ENCODE measurements at regions not wholly inside any gene's neighbourhood (a gene's known extent, or its start where the extent isn't known, plus 50 kb on each side); places are given as distances from the start of the nearest gene placed in this dataset.
"Not testable (repeated sequence)": the region's sequence is repeated elsewhere in the genome, so short reads cannot be mapped to it uniquely, and the experiment has no call there.

GRCh38 chr1:189620471-189620870, 857.2 kb downstream of the BRINP3 start:
- no peak overlapping the region for H3K27ac Mint-ChIP-seq
- TF ChIP-seq, protein P1, sequence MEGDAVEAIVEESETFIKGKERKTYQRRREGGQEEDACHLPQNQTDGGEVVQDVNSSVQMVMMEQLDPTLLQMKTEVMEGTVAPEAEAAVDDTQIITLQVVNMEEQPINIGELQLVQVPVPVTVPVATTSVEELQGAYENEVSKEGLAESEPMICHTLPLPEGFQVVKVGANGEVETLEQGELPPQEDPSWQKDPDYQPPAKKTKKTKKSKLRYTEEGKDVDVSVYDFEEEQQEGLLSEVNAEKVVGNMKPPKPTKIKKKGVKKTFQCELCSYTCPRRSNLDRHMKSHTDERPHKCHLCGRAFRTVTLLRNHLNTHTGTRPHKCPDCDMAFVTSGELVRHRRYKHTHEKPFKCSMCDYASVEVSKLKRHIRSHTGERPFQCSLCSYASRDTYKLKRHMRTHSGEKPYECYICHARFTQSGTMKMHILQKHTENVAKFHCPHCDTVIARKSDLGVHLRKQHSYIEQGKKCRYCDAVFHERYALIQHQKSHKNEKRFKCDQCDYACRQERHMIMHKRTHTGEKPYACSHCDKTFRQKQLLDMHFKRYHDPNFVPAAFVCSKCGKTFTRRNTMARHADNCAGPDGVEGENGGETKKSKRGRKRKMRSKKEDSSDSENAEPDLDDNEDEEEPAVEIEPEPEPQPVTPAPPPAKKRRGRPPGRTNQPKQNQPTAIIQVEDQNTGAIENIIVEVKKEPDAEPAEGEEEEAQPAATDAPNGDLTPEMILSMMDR (IDR thresholded peaks at IDR 0.05) = no peak

GRCh38 chr1:189623336-189623735, 854.3 kb downstream of the BRINP3 start:
- no peak overlapping the region for H3K27ac Mint-ChIP-seq
- H3K27me3 Mint-ChIP-seq (ENCODE audit: low read depth, poor library complexity) = no peaks in the 10 kb centered on the region
- H3K36me3 Mint-ChIP-seq (ENCODE audit: low read depth) = no peaks in the 10 kb centered on the region
- no peak overlapping the region for H3K4me3 Mint-ChIP-seq
- no peaks in the 10 kb centered on the region for H3K4me1 Mint-ChIP-seq
- H3K9me3 Mint-ChIP-seq = no peaks in the 10 kb centered on the region
- DNase-seq = no peak
- TF ChIP-seq, protein P1 (IDR thresholded peaks at IDR 0.05) = no peak

More at GRCh38 chr1:189620471-189620870, 857.2 kb downstream of the BRINP3 start:
- no peak for DNase-seq
- no peaks in the 10 kb centered on the region for H3K9me3 Mint-ChIP-seq
- no peaks in the 10 kb centered on the region for H3K4me1 Mint-ChIP-seq
- no peaks in the 10 kb centered on the region for H3K27me3 Mint-ChIP-seq (ENCODE audit: low read depth, poor library complexity)
- no peaks in the 10 kb centered on the region for H3K36me3 Mint-ChIP-seq (ENCODE audit: low read depth)
- H3K4me3 Mint-ChIP-seq = no peak overlapping the region

DNA sequence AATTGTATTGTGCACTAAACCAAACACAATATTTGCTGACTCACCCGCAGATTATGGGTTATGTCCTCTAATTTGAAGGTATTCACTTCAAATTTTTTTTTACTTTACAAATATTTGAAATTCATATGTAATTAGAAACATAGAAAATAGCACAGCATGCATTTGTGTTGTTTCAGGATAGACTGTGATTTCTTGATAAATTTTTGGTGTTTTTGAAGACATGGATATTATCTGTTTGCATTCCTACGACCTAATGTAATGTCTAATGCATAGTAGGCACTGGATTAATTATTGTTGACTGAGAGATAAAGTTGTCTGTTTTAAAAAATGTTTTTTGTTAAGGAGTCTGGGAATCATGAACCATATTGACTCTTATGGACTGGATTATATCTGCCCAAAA, 850.2 kb downstream of the BRINP3 start:
- H3K27ac Mint-ChIP-seq = no peak overlapping the region
- TF ChIP-seq, protein P1 (IDR thresholded peaks at IDR 0.05) = no peak
- H3K9me3 Mint-ChIP-seq = no peaks in the 10 kb centered on the region
- H3K36me3 Mint-ChIP-seq (ENCODE audit: low read depth) = no peaks in the 10 kb centered on the region
- H3K4me3 Mint-ChIP-seq = no peak overlapping the region
- DNase-seq = no peak
- no peaks in the 10 kb centered on the region for H3K4me1 Mint-ChIP-seq
- no peaks in the 10 kb centered on the region for H3K27me3 Mint-ChIP-seq (ENCODE audit: low read depth, poor library complexity)

DNA sequence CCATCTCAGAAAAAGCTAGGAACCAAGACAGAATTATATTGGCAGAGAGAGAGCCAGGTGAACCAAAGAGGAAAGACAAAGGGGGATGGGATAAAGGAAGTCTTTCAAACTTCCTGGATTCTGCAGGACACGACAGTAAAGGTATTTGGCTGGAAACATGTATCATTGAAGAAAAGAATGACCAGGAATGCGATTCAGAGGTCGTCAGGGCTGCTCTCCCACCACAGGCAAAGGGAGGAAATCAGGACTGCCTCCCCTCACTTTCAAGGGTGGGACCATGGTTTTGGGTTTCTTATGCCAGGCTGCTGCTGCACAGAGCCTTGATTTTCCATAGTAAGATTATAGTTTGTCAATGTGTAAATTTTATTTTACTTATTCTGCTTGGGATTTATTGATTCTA, 848.8 kb downstream of the BRINP3 start:
- TF ChIP-seq, protein P1 (IDR thresholded peaks at IDR 0.05) = no peak
- H3K4me3 Mint-ChIP-seq = no peak overlapping the region
- H3K27ac Mint-ChIP-seq = no peak overlapping the region
- H3K4me1 Mint-ChIP-seq = no peaks in the 10 kb centered on the region
- H3K9me3 Mint-ChIP-seq = no peaks in the 10 kb centered on the region
- peak; percentile 2 for DNase-seq
- no peaks in the 10 kb centered on the region for H3K36me3 Mint-ChIP-seq (ENCODE audit: low read depth)
- no peaks in the 10 kb centered on the region for H3K27me3 Mint-ChIP-seq (ENCODE audit: low read depth, poor library complexity)

DNA sequence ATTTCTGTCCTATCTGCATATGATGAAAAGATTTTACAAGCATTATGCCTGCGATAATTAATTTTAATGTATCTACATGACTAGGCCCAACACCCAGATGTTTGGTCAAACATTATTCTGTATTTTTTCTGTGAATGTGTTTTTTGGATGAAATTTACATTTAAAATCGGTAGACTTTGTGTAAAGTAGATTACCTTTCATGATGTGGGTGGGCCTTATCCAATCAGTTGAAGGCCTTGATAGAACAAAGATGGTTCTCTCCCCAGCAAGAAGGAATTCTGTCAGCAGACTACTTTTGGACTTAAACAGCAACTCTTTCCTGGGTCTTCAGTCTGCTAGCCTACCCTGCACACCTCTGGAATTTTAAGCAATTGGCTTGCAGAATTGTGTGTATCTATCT, 844.0 kb downstream of the BRINP3 start:
- H3K27ac Mint-ChIP-seq = no peak overlapping the region
- no peak overlapping the region for H3K4me3 Mint-ChIP-seq
- H3K4me1 Mint-ChIP-seq = no peaks in the 10 kb centered on the region
- no peak for DNase-seq
- no peaks in the 10 kb centered on the region for H3K36me3 Mint-ChIP-seq (ENCODE audit: low read depth)
- H3K9me3 Mint-ChIP-seq = no peaks in the 10 kb centered on the region
- TF ChIP-seq, protein P1 (IDR thresholded peaks at IDR 0.05) = no peak
- no peaks in the 10 kb centered on the region for H3K27me3 Mint-ChIP-seq (ENCODE audit: low read depth, poor library complexity)

DNA sequence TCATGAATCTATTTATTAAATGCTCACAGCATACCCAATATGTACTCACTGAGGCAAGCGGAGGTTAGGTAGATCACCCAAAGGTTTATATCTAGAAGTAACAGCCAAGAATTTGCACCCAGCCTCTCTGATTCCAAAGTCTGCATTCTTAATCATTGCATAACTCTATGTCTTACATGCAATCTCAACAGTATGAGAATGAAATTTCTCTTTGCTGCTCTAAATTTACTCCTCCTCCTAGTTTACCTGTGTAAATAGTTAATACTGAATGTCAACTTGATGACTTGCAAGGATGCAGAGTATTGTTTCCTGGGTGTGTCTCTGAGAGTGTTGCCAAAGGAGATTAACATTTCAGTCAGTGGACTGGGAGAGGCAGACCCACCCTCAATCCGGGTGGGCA, 840.6 kb downstream of the BRINP3 start:
- Mint-ChIP-seq H3K27ac (no peak overlapping the region), H3K36me3 (ENCODE audit: low read depth) (no peaks in the 10 kb centered on the region), H3K4me3 (no peak overlapping the region), H3K9me3 (no peaks in the 10 kb centered on the region), H3K27me3 (ENCODE audit: low read depth, poor library complexity) (no peaks in the 10 kb centered on the region), H3K4me1 (no peaks in the 10 kb centered on the region)
- no peak for DNase-seq
- TF ChIP-seq, protein P1 (IDR thresholded peaks at IDR 0.05) = no peak

GRCh38 chr1:189644156-189644555, 833.5 kb downstream of the BRINP3 start:
- not testable (repeated sequence) for DNase-seq; H3K36me3 Mint-ChIP-seq (ENCODE audit: low read depth); H3K4me1 Mint-ChIP-seq; H3K27ac Mint-ChIP-seq; H3K4me3 Mint-ChIP-seq; H3K9me3 Mint-ChIP-seq; H3K27me3 Mint-ChIP-seq (ENCODE audit: low read depth, poor library complexity)

Data from nephron progenitor cell (in vitro differentiated cells).